Activated CD8-positive, alpha-beta memory T cell treated with anti-CD3 and anti-CD28 coated beads, Interleukin-2, amount 50 U/mL, for 24 hours (primary cell): ENCODE measurements at regions not wholly inside any gene's neighbourhood (a gene's known extent, or its start where the extent isn't known, plus 50 kb on each side); places are given as distances from the start of the nearest gene placed in this dataset.
"Not testable (repeated sequence)": the region's sequence is repeated elsewhere in the genome, so short reads cannot be mapped to it uniquely, and the experiment has no call there.

ENCODE experiments used
- DNase-seq: peaks from one replicate; pipeline ENCODE4 v3.0.0-alpha.2; 2020; ENCODE audit errors: extremely low read depth

GRCh38 chr6:28838634-28839442 is 84.9 kb downstream of the TRIM27 start:
- peak; percentile 79 for DNase-seq

GRCh38 chr6:28839443-28840120 is 84.2 kb downstream of the TRIM27 start:
- DNase-seq, result no peak

GRCh38 chr6:28841290-28841689 is 82.5 kb downstream of the TRIM27 start:
- no peak for DNase-seq

- DNase-seq, result not testable (repeated sequence)
Measured at GRCh38 chr6:28848756-28849155, 75.0 kb downstream of the TRIM27 start.
